GM19238 (cell line): ENCODE measurements at regions not wholly inside any gene's neighbourhood (a gene's known extent, or its start where the extent isn't known, plus 50 kb on each side); places are given as distances from the start of the nearest gene placed in this dataset.

ENCODE experiments used
- DNase-seq: peaks from one replicate; pipeline ENCODE4 v3.0.0; 2011; ENCODE audit warnings: low spot score; ENCODE audit not compliant: insufficient read length

- DNase-seq: no peak
Measured at GRCh38 chr16:86928523-86929011, 350.2 kb downstream of the FOXL1 start.

GRCh38 chr16:86929057-86929871 is 350.9 kb downstream of the FOXL1 start:
- no peak for DNase-seq

- no peak for DNase-seq
Measured at GRCh38 chr16:86930001-86930400, 351.7 kb downstream of the FOXL1 start.

GRCh38 chr16:86930663-86931373 is 352.5 kb downstream of the FOXL1 start:
- no peak for DNase-seq

GRCh38 chr16:86931410-86931941 is 353.1 kb downstream of the FOXL1 start:
- no peak for DNase-seq

GRCh38 chr16:86932130-86932982 is 354.0 kb downstream of the FOXL1 start:
- no peak for DNase-seq

GRCh38 chr16:86934581-86935375 is 356.4 kb downstream of the FOXL1 start:
- no peak for DNase-seq

GRCh38 chr16:86939609-86940008 is 361.3 kb downstream of the FOXL1 start:
- no peak for DNase-seq

GRCh38 chr16:86941731-86942130 is 363.4 kb downstream of the FOXL1 start:
- DNase-seq: no peak

GRCh38 chr16:86942151-86943051 is 364.1 kb downstream of the FOXL1 start:
- no peak for DNase-seq

- no peak for DNase-seq
Measured at GRCh38 chr16:86945166-86945900, 367.0 kb downstream of the FOXL1 start.

- DNase-seq: no peak
Measured at GRCh38 chr16:86946396-86946795, 368.0 kb downstream of the FOXL1 start.

GRCh38 chr16:86946981-86947380 is 368.6 kb downstream of the FOXL1 start:
- no peak for DNase-seq

GRCh38 chr16:86948046-86948445 is 369.1 kb downstream of the C16orf95 start:
- no peak for DNase-seq

GRCh38 chr16:86949116-86949515 is 368.1 kb downstream of the C16orf95 start:
- no peak for DNase-seq

GRCh38 chr16:86949630-86950029 is 367.6 kb downstream of the C16orf95 start:
- no peak for DNase-seq

- no peak for DNase-seq
Measured at GRCh38 chr16:86951041-86951822, 366.0 kb downstream of the C16orf95 start.
